B cell (primary cell): ENCODE measurements at regions not wholly inside any gene's neighbourhood (a gene's known extent, or its start where the extent isn't known, plus 50 kb on each side); places are given as distances from the start of the nearest gene placed in this dataset.

Experiments
- ATAC-seq: fragments of 200-7000 bp; cut with Tn5 transposase; one replicate; pipeline ENCODE4 v1.10.0; 2021; ENCODE audit warnings: low read depth, mild to moderate bottlenecking, moderate number of reproducible peaks, moderate library complexity
- CTCF ChIA-PET: fragments of 350-600 bp; sonication (Branson Sonifier 250); formaldehyde crosslinking; loops from one replicate; lab custom pipeline; 2021; ENCODE audit warnings: antibody characterized with exemption, inconsistent platforms; lab: Charles Lee
- POLR2A ChIA-PET: fragments of 350-600 bp; sonication (Branson Sonifier 250); formaldehyde crosslinking; loops from one replicate; lab custom pipeline; 2021; ENCODE audit warnings: antibody characterized with exemption; lab: Charles Lee
- DNase-seq: peaks from one replicate; pipeline ENCODE4 v3.0.0; 2013
- H2AFZ ChIP-seq: 2 replicates; pipeline ENCODE4 v1.6.1; 2012; ENCODE audit warnings: mild to moderate bottlenecking, low read depth, low read length; ENCODE audit not compliant: insufficient read depth, poor library complexity, severe bottlenecking
- H3K27ac ChIP-seq, 2 donors: 1 replicate in 1 of 2; 2 replicates in 1 of 2; pipeline ENCODE4 v1.5.1; 2012 to 2013; ENCODE audit warnings: low read length in 2 of 2, mild to moderate bottlenecking in 2 of 2, moderate library complexity in 1 of 2
- H3K27me3 ChIP-seq, 4 experiments: fragments of 200-600 bp in 1 of 4; sonication (generic) in 1 of 4; replicated peaks in 1 of 4; 1 replicate in 2 of 4; 2 replicates in 2 of 4; pipeline versions ENCODE4 v1.6.1 to v1.7.0; 2013 to 2016; ENCODE audit warnings: low read length in 3 of 4, mild to moderate bottlenecking in 2 of 4, mixed read lengths in 1 of 4, moderate library complexity in 1 of 4; ENCODE audit not compliant: insufficient read depth in 4 of 4, control insufficient read depth in 3 of 4; ENCODE audit errors: control extremely low read depth in 1 of 4
- H3K36me3 ChIP-seq, 2 experiments: replicated peaks in 1 of 2; 1 replicate in 1 of 2; 2 replicates in 1 of 2; pipeline versions ENCODE4 v1.6.1 to v1.7.1; 2013; ENCODE audit warnings: low read length in 1 of 2; ENCODE audit not compliant: insufficient read depth in 2 of 2, control insufficient read depth in 1 of 2; ENCODE audit errors: control extremely low read depth in 1 of 2, extremely low read depth in 1 of 2
- H3K4me1 ChIP-seq, 2 donors: fragments of 200-600 bp in 1 of 2; sonication (generic) in 1 of 2; 1 replicate in 1 of 2; 2 replicates in 1 of 2; pipeline versions ENCODE4 v1.5.1 to v1.6.1; 2013 to 2017; ENCODE audit warnings: low read length in 2 of 2; ENCODE audit not compliant: control insufficient read depth in 2 of 2, insufficient read depth in 2 of 2
- H3K4me2 ChIP-seq: replicated peaks from 2 replicates; pipeline ENCODE3; 2012; ENCODE audit warnings: mild to moderate bottlenecking, low read depth, low read length; ENCODE audit not compliant: poor library complexity, severe bottlenecking
- H3K4me3 ChIP-seq, 5 experiments: fragments of 200-600 bp in 1 of 5; sonication (generic) in 1 of 5; 1 replicate in 3 of 5; 2 replicates in 2 of 5; pipeline versions ENCODE4 v1.5.1 to v1.7.0; 2011 to 2016; ENCODE audit warnings: low read length in 4 of 5, mild to moderate bottlenecking in 4 of 5, low read depth in 2 of 5, control low read depth in 1 of 5, moderate library complexity in 1 of 5; ENCODE audit not compliant: insufficient read depth in 1 of 5; ENCODE audit errors: control extremely low read depth in 1 of 5, extremely low read depth in 1 of 5
- H3K79me2 ChIP-seq: fragments of 200-600 bp; sonication (generic); one replicate; pipeline ENCODE4 v1.6.0; 2016; ENCODE audit warnings: low read length; ENCODE audit not compliant: control insufficient read depth, insufficient read depth
- H3K9ac ChIP-seq: fragments of 200-600 bp; sonication (generic); 2 replicates; pipeline ENCODE4 v1.6.1; 2017; ENCODE audit warnings: mild to moderate bottlenecking, low read length, moderate library complexity
- H3K9me3 ChIP-seq, 3 donors: one replicate each; pipeline versions ENCODE4 v1.6.1 to v1.7.1; 2013; ENCODE audit warnings: low read length in 2 of 3; ENCODE audit not compliant: control insufficient read depth in 2 of 3, insufficient read depth in 1 of 3; ENCODE audit errors: control extremely low read depth in 1 of 3
- H4K20me1 ChIP-seq: 2 replicates; pipeline ENCODE4 v1.6.0; 2012; ENCODE audit warnings: mild to moderate bottlenecking, low read length; ENCODE audit not compliant: insufficient read depth, control insufficient read depth, poor library complexity, severe bottlenecking
- H3K27ac Mint-ChIP-seq: one replicate; pipeline ENCODE4 v1.8.0; 2021; ENCODE audit warnings: mixed read lengths
- H3K27me3 Mint-ChIP-seq: one replicate; pipeline ENCODE4 v1.8.0; 2021; ENCODE audit warnings: mixed read lengths
- H3K4me1 Mint-ChIP-seq: one replicate; pipeline ENCODE4 v1.8.0; 2021; ENCODE audit warnings: mixed read lengths
- H3K4me3 Mint-ChIP-seq: one replicate; pipeline ENCODE4 v1.8.0; 2021; ENCODE audit warnings: mixed read lengths
- H3K9me3 Mint-ChIP-seq: one replicate; pipeline ENCODE4 v1.8.0; 2022; ENCODE audit warnings: mixed read lengths; ENCODE audit not compliant: insufficient read depth
- CTCF ChIP-seq: fragments of 200-600 bp; IDR thresholded peaks from one replicate; pipeline ENCODE4 v1.8.0; 2022; ENCODE audit warnings: antibody characterized with exemption, mild to moderate bottlenecking
- EZH2 ChIP-seq: IDR thresholded peaks from 2 replicates; pipeline ENCODE4 v1.6.1; 2012; ENCODE audit warnings: borderline replicate concordance, low read depth, mild to moderate bottlenecking, moderate library complexity, low read length; ENCODE audit not compliant: insufficient read depth, poor library complexity, severe bottlenecking
- WGBS: methylation state at CpG from one replicate; pipeline ENCODE4 v1.1.5; 2013; ENCODE audit warnings: missing lambda C conversion rate; ENCODE audit not compliant: insufficient coverage; 5-methylcytosine and 5-hydroxymethylcytosine counted together
- intact Hi-C: fragments of 100-400 bp; cut with micrococcal nuclease; formaldehyde crosslinking; loops from one replicate; pipeline ENCODE4 v1.10.0; 2022

- no peaks in the 10 kb centered on the region for H3K27me3 ChIP-seq
- TF ChIP-seq CTCF = no peak
- H3K9ac ChIP-seq = no peak overlapping the region
- intact Hi-C loops = no loop called here
- H3K4me2 ChIP-seq = no peak overlapping the region
- no CpG with 5 or more reads among the region's 3 CpGs for WGBS
- no peak for ATAC-seq
- no peaks in the 10 kb centered on the region for H3K36me3 ChIP-seq
- no peak overlapping the region for H3K27ac Mint-ChIP-seq
- no peak overlapping the region for H3K4me3 ChIP-seq
- no peaks in the 10 kb centered on the region for H4K20me1 ChIP-seq
- no peaks in the 10 kb centered on the region for H3K79me2 ChIP-seq
- no peak overlapping the region for H3K4me3 Mint-ChIP-seq
- CTCF ChIA-PET = no interaction called here
- no peak for DNase-seq
- no peak overlapping the region for H3K27ac ChIP-seq
- POLR2A ChIA-PET = no interaction called here
- no peaks in the 10 kb centered on the region for H3K4me1 Mint-ChIP-seq
- H3K9me3 ChIP-seq = peaks cover 0 to 3% (median 0%) of the 10 kb centered on the region in 3 donors
- H3K4me1 ChIP-seq = no peaks in the 10 kb centered on the region
- no peaks in the 10 kb centered on the region for H3K27me3 Mint-ChIP-seq
- H3K9me3 Mint-ChIP-seq = peaks cover 5% of the 10 kb centered on the region
- H2AFZ ChIP-seq = no peak overlapping the region
Observed at GRCh38 chr12:33566403-33566802, 126.8 kb upstream of the SYT10 start.

- ATAC-seq (no peak), DNase-seq (no peak)
- no peaks in the 10 kb centered on the region for H3K4me1 Mint-ChIP-seq
- no CpG with 5 or more reads among the region's 3 CpGs for WGBS
- Histone ChIP-seq H4K20me1 (no peaks in the 10 kb centered on the region), H3K4me2 (no peak overlapping the region), H3K4me3 (no peak overlapping the region), H3K27me3 (no peaks in the 10 kb centered on the region), H3K79me2 (no peaks in the 10 kb centered on the region), H3K36me3 (no peaks in the 10 kb centered on the region), H3K9me3 (no peaks in the 10 kb centered on the region), H2AFZ (no peak overlapping the region), H3K27ac (no peak overlapping the region), H3K9ac (no peak overlapping the region), H3K4me1 (no peaks in the 10 kb centered on the region)
- no peak overlapping the region for H3K4me3 Mint-ChIP-seq
- ChIA-PET POLR2A (no interaction called here), CTCF (no interaction called here)
- TF ChIP-seq EZH2 (no peak), CTCF (no peak)
- no peak overlapping the region for H3K27ac Mint-ChIP-seq
- peaks cover 3% of the 10 kb centered on the region for H3K9me3 Mint-ChIP-seq
- intact Hi-C loops = no loop called here
- no peaks in the 10 kb centered on the region for H3K27me3 Mint-ChIP-seq
Observed at GRCh38 chr12:33575346-33575745, 135.7 kb upstream of the SYT10 start.
